C4-2B (cell line): ENCODE measurements at regions not wholly inside any gene's neighbourhood (a gene's known extent, or its start where the extent isn't known, plus 50 kb on each side); places are given as distances from the start of the nearest gene placed in this dataset.
A peak's percentile ranks its signal among the peaks of the same experiment; 100 is the strongest.

ENCODE experiments used
- H3K27ac ChIP-seq: fragments of 450-650 bp; 2 replicates; pipeline ENCODE4 v1.5.1; 2017
- CTCF ChIP-seq: fragments of 450-650 bp; conservative IDR thresholded peaks from 2 replicates; pipeline ENCODE4 v1.5.1; 2017; ENCODE audit warnings: mild to moderate bottlenecking
- ZFX ChIP-seq: fragments of 450-650 bp; IDR thresholded peaks from 2 replicates; pipeline ENCODE4 v1.6.1; 2017

GRCh38 chr10:69692891-69693290 is 62.8 kb downstream of the FAM241B start:
- TF ChIP-seq CTCF: no peak
- TF ChIP-seq ZFX: no peak
- H3K27ac ChIP-seq: no peak overlapping the region

- H3K27ac ChIP-seq: no peak overlapping the region
- TF ChIP-seq CTCF (no peak), ZFX (no peak)
Observed at GRCh38 chr10:69693886-69694285, 63.8 kb downstream of the FAM241B start.

- no peak for TF ChIP-seq ZFX
- peak; percentile 89 for TF ChIP-seq CTCF
- no peak overlapping the region for H3K27ac ChIP-seq
Observed at GRCh38 chr10:69696073-69696731, 66.2 kb downstream of the FAM241B start.

- TF ChIP-seq CTCF (no peak), ZFX (no peak)
- no peak overlapping the region for H3K27ac ChIP-seq
Observed at GRCh38 chr10:69697006-69697405, 67.0 kb downstream of the FAM241B start.

GRCh38 chr10:69703256-69703655 is 73.2 kb downstream of the FAM241B start:
- no peak overlapping the region for H3K27ac ChIP-seq
- TF ChIP-seq CTCF (no peak), ZFX (no peak)

GRCh38 chr10:69703766-69704630 is 74.0 kb downstream of the FAM241B start:
- H3K27ac ChIP-seq: no peak overlapping the region
- TF ChIP-seq ZFX: no peak
- no peak for TF ChIP-seq CTCF

- TF ChIP-seq ZFX (no peak), CTCF (no peak)
- H3K27ac ChIP-seq: no peak overlapping the region
Observed at GRCh38 chr10:69709366-69709941, 79.4 kb downstream of the FAM241B start.
